ENCODE measurements at regions not wholly inside any gene's neighbourhood (a gene's known extent, or its start where the extent isn't known, plus 50 kb on each side); places are given as distances from the start of the nearest gene placed in this dataset.

DNA sequence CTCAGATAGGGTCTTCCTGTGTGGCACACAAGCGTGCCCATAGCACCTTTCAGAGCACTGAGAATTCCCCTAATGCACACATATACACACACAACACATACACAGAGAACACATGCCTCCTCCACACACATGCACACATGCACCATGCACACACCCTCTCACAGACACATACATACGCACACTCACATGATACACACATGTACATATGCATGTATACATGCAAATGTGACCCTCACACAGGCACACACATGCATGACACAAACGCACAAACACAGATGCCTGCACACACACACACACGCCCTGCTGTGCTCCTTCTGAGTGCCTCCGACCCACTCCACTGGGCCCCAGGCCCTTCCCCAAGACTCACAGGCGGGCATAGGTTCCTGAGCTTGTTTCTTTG is 251.0 kb downstream of the PTPRU start:
- Histone ChIP-seq H3K4me1 (no peaks in the 10 kb centered on the region), H3K27ac (no peak overlapping the region), H3K4me3 (no peak overlapping the region), H3K9me3 (no peaks in the 10 kb centered on the region), H3K4me2 (no peak overlapping the region)
- POLR2A ChIA-PET, result no interaction called here
- DNase-seq (ENCODE audit: low read depth in 1 of 2, low spot score in 1 of 2), result no peak
- 33% methylated on average over 6 of the region's 6 CpGs for WGBS (ENCODE audit: missing lambda C conversion rate)
- no peak for ATAC-seq
- FAIRE-seq, result no peak
- CTCF ChIA-PET, result no interaction called here
- TF ChIP-seq, protein P1, sequence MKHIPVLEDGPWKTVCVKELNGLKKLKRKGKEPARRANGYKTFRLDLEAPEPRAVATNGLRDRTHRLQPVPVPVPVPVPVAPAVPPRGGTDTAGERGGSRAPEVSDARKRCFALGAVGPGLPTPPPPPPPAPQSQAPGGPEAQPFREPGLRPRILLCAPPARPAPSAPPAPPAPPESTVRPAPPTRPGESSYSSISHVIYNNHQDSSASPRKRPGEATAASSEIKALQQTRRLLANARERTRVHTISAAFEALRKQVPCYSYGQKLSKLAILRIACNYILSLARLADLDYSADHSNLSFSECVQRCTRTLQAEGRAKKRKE (CRISPR knock-in tag; IDR thresholded peaks at IDR 0.05; ENCODE audit: low read depth), result no peak
- TF ChIP-seq EP300 (IDR thresholded peaks at IDR 0.05), result no peak
- TF ChIP-seq EHMT2 (IDR thresholded peaks at IDR 0.05; ENCODE audit: low read depth), result no peak
- no peak for TF ChIP-seq ZSCAN20 (CRISPR knock-in tag; IDR thresholded peaks at IDR 0.05)
- TF ChIP-seq POLR2A (IDR thresholded peaks at IDR 0.05; ENCODE audit: low read length), result no peak
- no peak for TF ChIP-seq JUNB (IDR thresholded peaks at IDR 0.05)
- no peak for TF ChIP-seq GATA3 (IDR thresholded peaks at IDR 0.05; ENCODE audit: borderline replicate concordance)
- TF ChIP-seq RAD21 (conservative IDR thresholded peaks at IDR 0.05 in 1 of 2, IDR thresholded peaks at IDR 0.05 in 1 of 2), result no peak
- no peak for TF ChIP-seq RFX5 (IDR thresholded peaks at IDR 0.05)
- TF ChIP-seq CBX2 (IDR thresholded peaks at IDR 0.05; ENCODE audit: borderline replicate concordance, low read depth), result no peak
- TF ChIP-seq MYC (IDR thresholded peaks at IDR 0.05; ENCODE audit: borderline replicate concordance, low read length), result no peak
- TF ChIP-seq HEYL (CRISPR knock-in tag; IDR thresholded peaks at IDR 0.05), result no peak

DNA sequence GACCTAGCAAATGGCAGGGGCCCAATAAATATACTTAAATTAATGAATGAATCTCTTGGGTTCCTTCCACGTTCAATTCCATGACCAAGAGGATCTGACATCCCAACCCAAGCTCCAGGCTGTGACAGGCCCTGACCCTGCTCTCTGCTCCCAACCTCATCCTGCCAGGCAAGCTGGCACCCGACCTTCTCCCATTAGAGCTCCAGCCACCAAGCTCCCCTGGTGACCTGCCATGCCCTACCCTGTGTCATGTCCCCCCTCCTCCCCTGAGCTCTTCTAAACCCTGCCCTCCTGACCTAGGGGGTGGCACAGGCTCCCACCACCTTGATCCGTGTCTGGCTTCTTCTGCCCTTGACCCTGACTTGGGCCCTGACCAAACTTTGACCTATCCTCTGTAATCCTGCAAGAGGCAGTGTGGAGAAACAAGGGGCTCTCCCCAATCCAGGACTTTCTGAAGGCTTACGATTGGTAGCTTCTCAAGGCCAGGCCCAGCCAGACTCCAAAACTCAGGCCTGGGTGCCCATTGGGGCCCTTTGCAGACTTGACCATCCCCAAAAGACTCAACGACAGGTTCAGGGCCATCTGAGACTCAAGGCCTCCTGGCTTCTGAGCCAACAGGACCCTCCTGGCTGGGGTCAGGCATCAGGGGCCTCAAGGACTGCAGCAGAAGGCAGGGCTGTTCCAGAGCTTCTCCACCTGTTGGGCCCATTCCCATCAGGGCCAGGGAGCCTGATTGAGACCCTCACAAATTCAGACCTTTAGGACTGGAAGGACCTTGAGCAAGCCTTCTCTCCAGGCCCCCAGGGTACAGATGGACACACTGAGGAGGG is 249.0 kb downstream of the PTPRU start:
- no peak for FAIRE-seq
- Histone ChIP-seq H3K27ac (no peak overlapping the region), H3K9me3 (no peaks in the 10 kb centered on the region), H3K4me1 (no peaks in the 10 kb centered on the region), H3K4me2 (no peak overlapping the region), H3K4me3 (no peak overlapping the region)
- ChIA-PET CTCF (no interaction called here), POLR2A (no interaction called here)
- DNase-seq (ENCODE audit: low read depth in 1 of 2, low spot score in 1 of 2), result no peak
- ATAC-seq, result no peak
- 14% methylated on average over 5 of the region's 5 CpGs for WGBS (ENCODE audit: missing lambda C conversion rate)
- TF ChIP-seq RAD21 (conservative IDR thresholded peaks at IDR 0.05 in 1 of 2, IDR thresholded peaks at IDR 0.05 in 1 of 2) (no peak), TP53 (CRISPR knock-in tag; IDR thresholded peaks at IDR 0.05) (no peak), EHMT2 (IDR thresholded peaks at IDR 0.05; ENCODE audit: low read depth) (no peak), HOXB13 (CRISPR knock-in tag; IDR thresholded peaks at IDR 0.05; ENCODE audit: low read depth) (no peak), MAFK (IDR thresholded peaks at IDR 0.05; ENCODE audit: partially characterized antibody) (no peak), CEBPB (IDR thresholded peaks at IDR 0.05) (no peak)
- TF ChIP-seq, protein P2, sequence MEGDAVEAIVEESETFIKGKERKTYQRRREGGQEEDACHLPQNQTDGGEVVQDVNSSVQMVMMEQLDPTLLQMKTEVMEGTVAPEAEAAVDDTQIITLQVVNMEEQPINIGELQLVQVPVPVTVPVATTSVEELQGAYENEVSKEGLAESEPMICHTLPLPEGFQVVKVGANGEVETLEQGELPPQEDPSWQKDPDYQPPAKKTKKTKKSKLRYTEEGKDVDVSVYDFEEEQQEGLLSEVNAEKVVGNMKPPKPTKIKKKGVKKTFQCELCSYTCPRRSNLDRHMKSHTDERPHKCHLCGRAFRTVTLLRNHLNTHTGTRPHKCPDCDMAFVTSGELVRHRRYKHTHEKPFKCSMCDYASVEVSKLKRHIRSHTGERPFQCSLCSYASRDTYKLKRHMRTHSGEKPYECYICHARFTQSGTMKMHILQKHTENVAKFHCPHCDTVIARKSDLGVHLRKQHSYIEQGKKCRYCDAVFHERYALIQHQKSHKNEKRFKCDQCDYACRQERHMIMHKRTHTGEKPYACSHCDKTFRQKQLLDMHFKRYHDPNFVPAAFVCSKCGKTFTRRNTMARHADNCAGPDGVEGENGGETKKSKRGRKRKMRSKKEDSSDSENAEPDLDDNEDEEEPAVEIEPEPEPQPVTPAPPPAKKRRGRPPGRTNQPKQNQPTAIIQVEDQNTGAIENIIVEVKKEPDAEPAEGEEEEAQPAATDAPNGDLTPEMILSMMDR (IDR thresholded peaks at IDR 0.05), result no peak

DNA sequence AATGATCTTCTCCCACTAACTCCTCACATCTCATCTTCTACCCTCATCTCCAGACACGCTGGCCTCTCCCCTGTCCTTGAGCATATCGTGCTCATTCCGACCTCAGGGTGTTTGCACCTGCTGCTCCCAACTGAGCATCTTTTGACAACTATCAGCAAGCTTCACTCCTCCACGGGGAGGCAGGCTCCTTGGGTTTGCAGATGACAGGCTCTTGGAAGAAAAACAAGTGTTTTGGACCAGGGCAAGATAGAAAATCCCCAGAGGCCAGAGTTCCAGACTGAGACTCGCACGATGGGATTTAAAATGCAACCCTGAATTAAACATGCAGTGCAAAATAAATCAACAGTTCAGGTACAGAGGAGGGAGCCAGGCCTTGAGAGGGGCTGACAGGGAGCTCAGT is 246.7 kb downstream of the PTPRU start:
- FAIRE-seq, result no peak
- no peaks in the 10 kb centered on the region for H3K4me1 ChIP-seq
- no peak for DNase-seq (ENCODE audit: low read depth in 1 of 2, low spot score in 1 of 2)
- H3K4me3 ChIP-seq, result no peak overlapping the region
- no peak overlapping the region for H3K27ac ChIP-seq
- no peaks in the 10 kb centered on the region for H3K9me3 ChIP-seq
- ChIA-PET POLR2A (no interaction called here), CTCF (no interaction called here)
- WGBS (ENCODE audit: missing lambda C conversion rate), result 11% methylated on average over 6 of the region's 6 CpGs
- no peak for ATAC-seq
- H3K4me2 ChIP-seq, result no peak overlapping the region
- no peak for TF ChIP-seq RCOR1 (IDR thresholded peaks at IDR 0.05; ENCODE audit: low read depth, low read length)
- no peak for TF ChIP-seq SREBF2 (IDR thresholded peaks at IDR 0.05)
- no peak for TF ChIP-seq FOSB (CRISPR knock-in tag; IDR thresholded peaks at IDR 0.05)
- TF ChIP-seq CBX8 (IDR thresholded peaks at IDR 0.05), result no peak
- TF ChIP-seq, protein P3, sequence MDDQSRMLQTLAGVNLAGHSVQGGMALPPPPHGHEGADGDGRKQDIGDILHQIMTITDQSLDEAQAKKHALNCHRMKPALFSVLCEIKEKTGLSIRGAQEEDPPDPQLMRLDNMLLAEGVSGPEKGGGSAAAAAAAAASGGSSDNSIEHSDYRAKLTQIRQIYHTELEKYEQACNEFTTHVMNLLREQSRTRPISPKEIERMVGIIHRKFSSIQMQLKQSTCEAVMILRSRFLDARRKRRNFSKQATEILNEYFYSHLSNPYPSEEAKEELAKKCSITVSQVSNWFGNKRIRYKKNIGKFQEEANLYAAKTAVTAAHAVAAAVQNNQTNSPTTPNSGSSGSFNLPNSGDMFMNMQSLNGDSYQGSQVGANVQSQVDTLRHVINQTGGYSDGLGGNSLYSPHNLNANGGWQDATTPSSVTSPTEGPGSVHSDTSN (IDR thresholded peaks at IDR 0.05), result no peak
- TF ChIP-seq HEYL (CRISPR knock-in tag; IDR thresholded peaks at IDR 0.05), result no peak
- no peak for TF ChIP-seq KDM5A (IDR thresholded peaks at IDR 0.05)
- TF ChIP-seq POLR2A (IDR thresholded peaks at IDR 0.05; ENCODE audit: low read length), result no peak
- TF ChIP-seq, protein P4, sequence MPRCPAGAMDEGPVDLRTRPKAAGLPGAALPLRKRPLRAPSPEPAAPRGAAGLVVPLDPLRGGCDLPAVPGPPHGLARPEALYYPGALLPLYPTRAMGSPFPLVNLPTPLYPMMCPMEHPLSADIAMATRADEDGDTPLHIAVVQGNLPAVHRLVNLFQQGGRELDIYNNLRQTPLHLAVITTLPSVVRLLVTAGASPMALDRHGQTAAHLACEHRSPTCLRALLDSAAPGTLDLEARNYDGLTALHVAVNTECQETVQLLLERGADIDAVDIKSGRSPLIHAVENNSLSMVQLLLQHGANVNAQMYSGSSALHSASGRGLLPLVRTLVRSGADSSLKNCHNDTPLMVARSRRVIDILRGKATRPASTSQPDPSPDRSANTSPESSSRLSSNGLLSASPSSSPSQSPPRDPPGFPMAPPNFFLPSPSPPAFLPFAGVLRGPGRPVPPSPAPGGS (IDR thresholded peaks at IDR 0.05), result no peak
- TF ChIP-seq ESRRA (IDR thresholded peaks at IDR 0.05; ENCODE audit: borderline replicate concordance, low read length), result no peak
- no peak for TF ChIP-seq NFE2L2 (conservative IDR thresholded peaks at IDR 0.05; ENCODE audit: low read length)
- no peak for TF ChIP-seq MAZ (IDR thresholded peaks at IDR 0.05; ENCODE audit: borderline replicate concordance, low read depth, low read length)
- TF ChIP-seq EP300 (IDR thresholded peaks at IDR 0.05), result no peak
- TF ChIP-seq CHD2 (IDR thresholded peaks at IDR 0.05; ENCODE audit: low read length, partially characterized antibody), result no peak
- no peak for TF ChIP-seq BHLHE40 (IDR thresholded peaks at IDR 0.05; ENCODE audit: low read depth, low read length)
- TF ChIP-seq NPAS2 (CRISPR knock-in tag; IDR thresholded peaks at IDR 0.05; ENCODE audit: borderline replicate concordance), result no peak
- no peak for TF ChIP-seq SMC3 (IDR thresholded peaks at IDR 0.05)
- TF ChIP-seq, protein P5, sequence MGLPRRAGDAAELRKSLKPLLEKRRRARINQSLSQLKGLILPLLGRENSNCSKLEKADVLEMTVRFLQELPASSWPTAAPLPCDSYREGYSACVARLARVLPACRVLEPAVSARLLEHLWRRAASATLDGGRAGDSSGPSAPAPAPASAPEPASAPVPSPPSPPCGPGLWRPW (IDR thresholded peaks at IDR 0.05), result no peak
- no peak for TF ChIP-seq GATA3 (IDR thresholded peaks at IDR 0.05; ENCODE audit: borderline replicate concordance)
